ENCODE measurements at regions not wholly inside any gene's neighbourhood (a gene's known extent, or its start where the extent isn't known, plus 50 kb on each side); places are given as distances from the start of the nearest gene placed in this dataset.

DNA sequence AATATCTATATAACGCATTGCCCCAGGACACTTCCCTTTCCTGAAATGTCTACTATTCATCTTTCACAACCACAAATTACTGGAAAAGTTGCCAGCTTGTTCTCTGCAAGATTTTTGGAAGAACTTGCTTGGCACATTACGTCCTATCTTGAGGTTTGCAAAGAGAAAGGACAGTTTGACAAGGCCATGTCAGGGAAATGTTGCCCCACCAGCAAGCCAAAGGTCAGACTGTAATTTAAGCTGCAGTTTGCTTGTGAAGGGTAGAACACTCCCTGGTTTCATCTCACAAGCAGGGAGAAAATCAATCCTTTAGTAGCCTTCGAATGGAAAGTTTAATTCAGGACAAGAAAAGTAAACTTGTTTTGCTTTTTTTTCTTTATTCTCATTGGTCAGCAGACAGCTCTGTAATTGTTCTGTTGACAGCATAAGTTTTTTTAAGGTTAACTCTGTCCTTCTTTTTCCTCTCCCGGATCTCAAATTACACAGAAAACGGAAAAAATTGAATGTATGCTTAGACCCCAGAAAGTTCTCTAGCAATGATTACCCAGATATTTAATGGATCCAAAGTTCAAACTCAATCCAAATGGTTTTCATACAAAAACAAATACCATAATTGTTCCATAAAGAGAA, 541.8 kb upstream of the NRSN1 start (continued):
- no peak for TF ChIP-seq ZNF615 (CRISPR knock-in tag; IDR thresholded peaks at IDR 0.05; ENCODE audit: borderline replicate concordance)
- TF ChIP-seq CC2D1A (CRISPR knock-in tag; IDR thresholded peaks at IDR 0.05), result no peak
- TF ChIP-seq HMG20A (CRISPR knock-in tag; IDR thresholded peaks at IDR 0.05; ENCODE audit: borderline replicate concordance), result no peak
- no peak for TF ChIP-seq RBM39 (IDR thresholded peaks at IDR 0.05; ENCODE audit: low read depth, low read length, poor library complexity, severe bottlenecking)
- TF ChIP-seq ZNF546 (CRISPR knock-in tag; conservative IDR thresholded peaks at IDR 0.05), result no peak
- no peak for TF ChIP-seq ZNF232 (CRISPR knock-in tag; IDR thresholded peaks at IDR 0.05; ENCODE audit: borderline replicate concordance)
- no peak for TF ChIP-seq ELF4 (CRISPR knock-in tag; IDR thresholded peaks at IDR 0.05; ENCODE audit: borderline replicate concordance)
- TF ChIP-seq, protein P1, sequence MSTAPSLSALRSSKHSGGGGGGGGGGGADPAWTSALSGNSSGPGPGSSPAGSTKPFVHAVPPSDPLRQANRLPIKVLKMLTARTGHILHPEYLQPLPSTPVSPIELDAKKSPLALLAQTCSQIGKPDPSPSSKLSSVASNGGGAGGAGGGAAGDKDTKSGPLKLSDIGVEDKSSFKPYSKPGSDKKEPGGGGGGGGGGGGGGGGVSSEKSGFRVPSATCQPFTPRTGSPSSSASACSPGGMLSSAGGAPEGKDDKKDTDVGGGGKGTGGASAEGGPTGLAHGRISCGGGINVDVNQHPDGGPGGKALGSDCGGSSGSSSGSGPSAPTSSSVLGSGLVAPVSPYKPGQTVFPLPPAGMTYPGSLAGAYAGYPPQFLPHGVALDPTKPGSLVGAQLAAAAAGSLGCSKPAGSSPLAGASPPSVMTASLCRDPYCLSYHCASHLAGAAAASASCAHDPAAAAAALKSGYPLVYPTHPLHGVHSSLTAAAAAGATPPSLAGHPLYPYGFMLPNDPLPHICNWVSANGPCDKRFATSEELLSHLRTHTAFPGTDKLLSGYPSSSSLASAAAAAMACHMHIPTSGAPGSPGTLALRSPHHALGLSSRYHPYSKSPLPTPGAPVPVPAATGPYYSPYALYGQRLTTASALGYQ (CRISPR knock-in tag; IDR thresholded peaks at IDR 0.05), result 0 out of 2 replicates have a peak, but pooled peaks have one; percentile 22
- peak; percentile 44; the same call in 1 of the 2 replicates for TF ChIP-seq ZNF292 (CRISPR knock-in tag; IDR thresholded peaks at IDR 0.05; ENCODE audit: borderline replicate concordance, low read depth)
- no peak for TF ChIP-seq TARDBP (CRISPR knock-in tag; IDR thresholded peaks at IDR 0.05)
- TF ChIP-seq MYNN (CRISPR knock-in tag; IDR thresholded peaks at IDR 0.05; ENCODE audit: low read depth), result no peak
- TF ChIP-seq MXD4 (CRISPR knock-in tag; IDR thresholded peaks at IDR 0.05), result peak; percentile 35; the same call in 1 of the 2 replicates
- TF ChIP-seq CEBPB (IDR thresholded peaks at IDR 0.05; ENCODE audit: borderline replicate concordance, low read depth, low read length), result peak; percentile 46; the same call in 1 of the 2 replicates
- TF ChIP-seq CEBPG (CRISPR knock-in tag; IDR thresholded peaks at IDR 0.05), result peak; percentile 59; the same call in 1 of the 2 replicates
- no peak for TF ChIP-seq SOX6 (IDR thresholded peaks at IDR 0.05)
- peak; percentile 61 for TF ChIP-seq SOX6 (CRISPR knock-in tag; IDR thresholded peaks at IDR 0.05)
- TF ChIP-seq NR2F6 (IDR thresholded peaks at IDR 0.05), result peak; percentile 62
- peak; percentile 56 for TF ChIP-seq NR2F6 (CRISPR knock-in tag; IDR thresholded peaks at IDR 0.05)
- TF ChIP-seq HIVEP1 (CRISPR knock-in tag; IDR thresholded peaks at IDR 0.05), result no peak
- TF ChIP-seq ZNF652 (CRISPR knock-in tag; IDR thresholded peaks at IDR 0.05; ENCODE audit: borderline replicate concordance, low read depth), result no peak
- no peak for TF ChIP-seq CHD2 (IDR thresholded peaks at IDR 0.05; ENCODE audit: low read depth, low read length)
- no peak for TF ChIP-seq PAF1 (CRISPR knock-in tag; IDR thresholded peaks at IDR 0.05)
- no peak for TF ChIP-seq ZNF343 (CRISPR knock-in tag; IDR thresholded peaks at IDR 0.05)
- 0 out of 2 replicates have a peak, but pooled peaks have one; percentile 38 for TF ChIP-seq NR2F2 (IDR thresholded peaks at IDR 0.05; ENCODE audit: borderline replicate concordance, low read depth)
- TF ChIP-seq FIP1L1 (IDR thresholded peaks at IDR 0.05; ENCODE audit: borderline replicate concordance, insufficient read depth, low read depth, low read length), result no peak
- TF ChIP-seq, protein P2, sequence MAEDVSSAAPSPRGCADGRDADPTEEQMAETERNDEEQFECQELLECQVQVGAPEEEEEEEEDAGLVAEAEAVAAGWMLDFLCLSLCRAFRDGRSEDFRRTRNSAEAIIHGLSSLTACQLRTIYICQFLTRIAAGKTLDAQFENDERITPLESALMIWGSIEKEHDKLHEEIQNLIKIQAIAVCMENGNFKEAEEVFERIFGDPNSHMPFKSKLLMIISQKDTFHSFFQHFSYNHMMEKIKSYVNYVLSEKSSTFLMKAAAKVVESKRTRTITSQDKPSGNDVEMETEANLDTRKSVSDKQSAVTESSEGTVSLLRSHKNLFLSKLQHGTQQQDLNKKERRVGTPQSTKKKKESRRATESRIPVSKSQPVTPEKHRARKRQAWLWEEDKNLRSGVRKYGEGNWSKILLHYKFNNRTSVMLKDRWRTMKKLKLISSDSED (CRISPR knock-in tag; IDR thresholded peaks at IDR 0.05), result no peak
- TF ChIP-seq ZNF143 (CRISPR knock-in tag; IDR thresholded peaks at IDR 0.05), result no peak

All from HepG2 (cell line).